Activated CD8-positive, alpha-beta memory T cell treated with anti-CD3 and anti-CD28 coated beads for 24 hours (primary cell): ENCODE measurements at regions not wholly inside any gene's neighbourhood (a gene's known extent, or its start where the extent isn't known, plus 50 kb on each side); places are given as distances from the start of the nearest gene placed in this dataset.
"Not testable (repeated sequence)": the region's sequence is repeated elsewhere in the genome, so short reads cannot be mapped to it uniquely, and the experiment has no call there.

Experiments
- DNase-seq: peaks from one replicate; pipeline ENCODE4 v3.0.0-alpha.2; 2020

- no peak for DNase-seq
Measured at GRCh38 chr1:229164836-229165735, 105.8 kb upstream of the RAB4A start.

- no peak for DNase-seq
Measured at GRCh38 chr1:229167318-229167717, 103.6 kb upstream of the RAB4A start.

GRCh38 chr1:229169399-229169798 is 101.5 kb upstream of the RAB4A start:
- DNase-seq: no peak

- DNase-seq: no peak
Measured at GRCh38 chr1:229170274-229170673, 100.6 kb upstream of the RAB4A start.

GRCh38 chr1:229170778-229171505 is 100.0 kb upstream of the RAB4A start:
- no peak for DNase-seq

- DNase-seq: no peak
Measured at GRCh38 chr1:229171934-229172333, 99.0 kb upstream of the RAB4A start.

GRCh38 chr1:229173491-229174476 is 97.1 kb upstream of the RAB4A start:
- not testable (repeated sequence) for DNase-seq

GRCh38 chr1:229175297-229175696 is 95.6 kb upstream of the RAB4A start:
- not testable (repeated sequence) for DNase-seq

GRCh38 chr1:229176457-229176856 is 94.5 kb upstream of the RAB4A start:
- not testable (repeated sequence) for DNase-seq

GRCh38 chr1:229180161-229180560 is 90.8 kb upstream of the RAB4A start:
- no peak for DNase-seq

GRCh38 chr1:229181419-229181818 is 89.5 kb upstream of the RAB4A start:
- no peak for DNase-seq

GRCh38 chr1:229183588-229183987 is 87.3 kb upstream of the RAB4A start:
- no peak for DNase-seq

GRCh38 chr1:229184066-229184465 is 86.8 kb upstream of the RAB4A start:
- DNase-seq: no peak

- DNase-seq: no peak
Measured at GRCh38 chr1:229185963-229186362, 84.9 kb upstream of the RAB4A start.

GRCh38 chr1:229186373-229187056 is 84.4 kb upstream of the RAB4A start:
- no peak for DNase-seq

- no peak for DNase-seq
Measured at GRCh38 chr1:229190057-229190575, 80.8 kb upstream of the RAB4A start.

- no peak for DNase-seq
Measured at GRCh38 chr1:229191066-229191674, 79.7 kb upstream of the RAB4A start.

GRCh38 chr1:229192031-229192430 is 78.9 kb upstream of the RAB4A start:
- no peak for DNase-seq

GRCh38 chr1:229192853-229193252 is 78.1 kb upstream of the RAB4A start:
- no peak for DNase-seq

- DNase-seq: no peak
Measured at GRCh38 chr1:229194096-229194495, 76.8 kb upstream of the RAB4A start.

- DNase-seq: no peak
Measured at GRCh38 chr1:229195246-229195645, 75.7 kb upstream of the RAB4A start.
